GM10248 (cell line): ENCODE measurements at regions not wholly inside any gene's neighbourhood (a gene's known extent, or its start where the extent isn't known, plus 50 kb on each side); places are given as distances from the start of the nearest gene placed in this dataset.
"Not testable (repeated sequence)": the region's sequence is repeated elsewhere in the genome, so short reads cannot be mapped to it uniquely, and the experiment has no call there.

Source experiments
- CTCF ChIA-PET: fragments of 300-600 bp; sonication (Branson Sonifier 250); formaldehyde crosslinking; extraction: SDS; loops from one replicate; lab custom pipeline; 2021; ENCODE audit warnings: antibody characterized with exemption; lab: Yijun Ruan, JAX
- POLR2A ChIA-PET: fragments of 350-650 bp; sonication (Branson Sonifier 250); formaldehyde crosslinking; extraction: SDS; loops from one replicate; lab custom pipeline; 2020; ENCODE audit warnings: antibody characterized with exemption; lab: Yijun Ruan, JAX
- DNase-seq: peaks from one replicate; pipeline ENCODE4 v3.0.0; 2012; ENCODE audit errors: extremely low spot score
- CTCF ChIP-seq: IDR thresholded peaks from 2 replicates; pipeline ENCODE4 v1.5.1; 2012; ENCODE audit warnings: mild to moderate bottlenecking, low read depth; ENCODE audit errors: extremely low read depth, missing control alignments, control extremely low read depth

- CTCF ChIA-PET: interaction anchor here (1.7 kb wide), 1 partner anchor 10 kb away, joined by 3 read pairs; no protein-coding TSS in a partner anchor
- TF ChIP-seq CTCF: no peak
- POLR2A ChIA-PET: no interaction called here
- DNase-seq: no peak
These were observed 329.0 kb downstream of the C12orf75 start for GRCh38 chr12:105659355-105660075.

GRCh38 chr12:105664765-105665164, 334.3 kb downstream of the C12orf75 start:
- POLR2A ChIA-PET, CTCF ChIA-PET, DNase-seq: not testable (repeated sequence)

GRCh38 chr12:105665366-105665765, 334.9 kb downstream of the C12orf75 start:
- ChIA-PET POLR2A (no interaction called here), CTCF (interaction anchor here (1.3 kb wide), 1 partner anchor 11 kb away, joined by 3 read pairs; no protein-coding TSS in a partner anchor)
- no peak for DNase-seq
- no peak for TF ChIP-seq CTCF

- DNase-seq: no peak
- ChIA-PET CTCF (interaction anchor here (1.7 kb wide), 1 partner anchor 10 kb away, joined by 3 read pairs; no protein-coding TSS in a partner anchor), POLR2A (no interaction called here)
- TF ChIP-seq CTCF: no peak
These were observed 337.7 kb downstream of the C12orf75 start for GRCh38 chr12:105667973-105668743.

GRCh38 chr12:105670672-105671071, 340.2 kb downstream of the C12orf75 start:
- DNase-seq: no peak
- TF ChIP-seq CTCF: no peak
- CTCF ChIA-PET: no interaction called here
- POLR2A ChIA-PET: no interaction called here

GRCh38 chr12:105671720-105672119, 341.2 kb downstream of the C12orf75 start:
- ChIA-PET CTCF (no interaction called here), POLR2A (no interaction called here)
- no peak for TF ChIP-seq CTCF
- DNase-seq: no peak
